NB4 (cell line): ENCODE measurements at regions not wholly inside any gene's neighbourhood (a gene's known extent, or its start where the extent isn't known, plus 50 kb on each side); places are given as distances from the start of the nearest gene placed in this dataset.

Experiments
- CTCF ChIP-seq: IDR thresholded peaks from one replicate; pipeline ENCODE4 v1.5.1; 2012; ENCODE audit warnings: low read depth, low read length
- POLR2A ChIP-seq: IDR thresholded peaks from 2 replicates; pipeline ENCODE4 v1.6.1; 2011; ENCODE audit warnings: mild to moderate bottlenecking; ENCODE audit not compliant: insufficient read length; ENCODE audit errors: extremely low read depth

DNA sequence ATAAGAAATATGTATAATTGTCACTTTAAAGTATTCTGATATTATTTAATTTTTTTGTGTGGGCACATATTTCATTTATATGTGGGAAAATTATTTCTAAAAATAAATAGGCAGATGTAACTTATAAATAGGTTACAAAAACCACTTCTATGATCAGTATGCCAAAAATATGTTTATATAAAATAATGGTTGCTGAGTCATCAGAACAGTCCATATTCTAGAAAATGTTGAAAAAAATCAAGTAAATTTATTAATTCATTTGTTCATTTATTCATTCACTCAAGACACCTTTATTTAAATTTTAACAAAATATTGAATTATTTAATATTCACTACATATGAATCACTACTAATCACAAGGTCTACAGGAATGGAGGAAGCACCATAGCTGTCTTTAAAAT is 1387.3 kb upstream of the C9orf72 start:
- TF ChIP-seq CTCF (no peak), POLR2A (no peak)
